ENCODE measurements at regions not wholly inside any gene's neighbourhood (a gene's known extent, or its start where the extent isn't known, plus 50 kb on each side); places are given as distances from the start of the nearest gene placed in this dataset.

GRCh38 chr2:118784860-118785259 is 62.6 kb downstream of the EN1 start:
- TF ChIP-seq CTCF (IDR thresholded peaks at IDR 0.05; ENCODE audit: low read length) (no peak), EZH2 (IDR thresholded peaks at IDR 0.05; ENCODE audit: borderline replicate concordance, low read length) (no peak)
